Stimulated activated effector memory CD8-positive, alpha-beta T cell treated with anti-CD3 and anti-CD28 coated beads, Interleukin-12 subunit alpha, Interleukin-12 subunit beta, amount 100 ng/mL, for 72 hours (primary cell): ENCODE measurements at regions not wholly inside any gene's neighbourhood (a gene's known extent, or its start where the extent isn't known, plus 50 kb on each side); places are given as distances from the start of the nearest gene placed in this dataset.
A peak's percentile ranks its signal among the peaks of the same experiment; 100 is the strongest.

Source experiments
- ATAC-seq: fragments of 150-1000 bp; cut with Tn5 transposase; 2 replicates; pipeline ENCODE4 v1.10.0; 2021
- DNase-seq, 2 donors: peaks; one replicate each; pipeline ENCODE4 v3.0.0; 2021 to 2022; ENCODE audit warnings: low spot score in 2 of 2
- H3K27ac Mint-ChIP-seq: one replicate; pipeline ENCODE4 v1.8.0; 2022; ENCODE audit warnings: mild to moderate bottlenecking, mixed read lengths
- H3K36me3 Mint-ChIP-seq: one replicate; pipeline ENCODE4 v1.8.0; 2022; ENCODE audit warnings: mild to moderate bottlenecking, mixed read lengths
- H3K4me1 Mint-ChIP-seq: one replicate; pipeline ENCODE4 v1.8.0; 2022; ENCODE audit warnings: mixed read lengths
- H3K4me3 Mint-ChIP-seq: one replicate; pipeline ENCODE4 v1.8.0; 2022; ENCODE audit warnings: mild to moderate bottlenecking, mixed read lengths
- H3K9me3 Mint-ChIP-seq: one replicate; pipeline ENCODE4 v1.8.0; 2022; ENCODE audit warnings: mixed read lengths

DNA sequence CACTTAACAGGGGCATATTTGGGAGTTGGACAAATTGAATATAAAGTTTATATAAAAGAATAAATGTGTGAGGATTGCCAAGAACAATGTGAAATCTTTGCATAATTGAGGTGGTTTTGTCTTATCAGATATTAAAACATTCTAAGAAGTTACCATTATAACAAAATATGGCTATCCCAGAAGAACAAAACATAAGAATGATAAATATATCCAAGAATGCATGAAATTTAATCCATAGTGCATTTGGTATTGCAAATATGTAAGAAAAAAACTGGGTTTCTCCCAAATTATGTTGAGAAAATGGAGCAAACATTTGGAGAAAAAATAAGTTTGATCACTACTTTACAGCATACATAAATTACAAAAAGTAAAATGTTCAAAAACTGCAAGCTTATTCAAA lies 562.4 kb downstream of the RNF144A start:
- peaks cover 13% of the 10 kb centered on the region for H3K4me1 Mint-ChIP-seq
- ATAC-seq: no peak

DNA sequence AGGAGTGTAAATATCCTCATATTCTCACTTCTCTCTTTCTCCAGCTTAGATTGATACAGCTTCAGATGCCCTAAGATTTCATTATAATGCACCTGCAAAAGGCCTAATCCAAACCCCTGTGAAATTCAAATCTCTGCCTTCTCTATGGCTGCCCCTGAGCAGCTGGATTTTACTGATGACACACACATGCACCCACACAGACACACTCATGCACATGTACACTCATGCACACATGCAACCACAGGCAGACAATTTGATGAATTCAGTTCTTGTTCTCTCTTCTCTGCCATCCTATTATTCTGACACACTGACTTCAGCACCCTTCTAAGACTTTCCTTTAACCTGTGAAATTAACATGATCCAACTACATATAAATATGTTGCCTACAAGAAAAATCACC lies 563.2 kb downstream of the RNF144A start:
- no peak overlapping the region for H3K4me3 Mint-ChIP-seq
- peaks cover 13% of the 10 kb centered on the region for H3K4me1 Mint-ChIP-seq
- DNase-seq (no peak), ATAC-seq (peak; percentile 96)
- H3K27ac Mint-ChIP-seq: no peak overlapping the region
- peaks cover 3% of the 10 kb centered on the region for H3K9me3 Mint-ChIP-seq
- H3K36me3 Mint-ChIP-seq: no peaks in the 10 kb centered on the region

More for the DNA sequence above, 562.4 kb downstream of the RNF144A start:
- Mint-ChIP-seq H3K9me3 (peaks cover 3% of the 10 kb centered on the region), H3K36me3 (no peaks in the 10 kb centered on the region), H3K27ac (no peak overlapping the region), H3K4me3 (no peak overlapping the region)
- DNase-seq: no peak

DNA sequence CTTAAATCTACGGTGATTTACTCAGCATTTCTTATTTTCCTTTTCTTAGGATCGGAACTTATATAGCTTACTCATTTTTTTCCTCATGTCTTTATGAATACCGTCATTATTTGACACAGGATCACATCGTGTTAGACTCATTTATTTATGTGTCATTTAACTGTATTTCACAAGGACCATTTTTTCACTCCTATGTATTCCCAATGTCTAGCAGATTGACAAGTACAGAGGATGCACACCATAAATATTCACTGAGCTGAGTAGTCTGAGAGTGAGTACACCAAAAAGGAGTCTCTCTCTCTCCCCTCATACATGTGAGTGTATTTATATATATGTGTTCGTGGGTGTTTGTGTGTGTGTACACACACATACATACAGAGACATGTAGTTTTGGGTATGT lies 573.5 kb downstream of the RNF144A start:
- H3K27ac Mint-ChIP-seq: peak overlapping the region; percentile 19
- peaks cover 4% of the 10 kb centered on the region for H3K4me1 Mint-ChIP-seq

DNA sequence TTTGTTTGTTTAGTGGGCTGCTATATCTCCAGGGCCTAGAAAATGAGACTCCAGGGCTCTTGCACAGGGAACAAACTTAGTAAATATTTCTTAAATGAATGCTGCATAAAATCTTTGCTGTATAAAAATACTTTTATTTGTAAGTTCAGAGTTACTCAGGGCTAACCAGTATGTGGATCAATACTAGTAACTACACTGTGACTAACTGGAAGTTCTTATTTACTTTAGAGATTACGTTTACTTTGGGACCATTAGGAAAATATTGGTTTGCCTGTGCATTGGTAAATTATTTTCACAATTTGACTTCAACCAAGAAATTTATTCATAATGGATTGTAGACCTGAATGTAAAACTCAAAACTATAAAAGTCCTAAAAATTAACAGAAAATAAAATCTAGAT lies 575.5 kb downstream of the RNF144A start:
- no peak for ATAC-seq

More for the DNA sequence above, 573.5 kb downstream of the RNF144A start:
- Mint-ChIP-seq H3K4me3 (no peak overlapping the region), H3K9me3 (no peaks in the 10 kb centered on the region), H3K36me3 (no peaks in the 10 kb centered on the region)
- ATAC-seq (no peak), DNase-seq (no peak)

DNA sequence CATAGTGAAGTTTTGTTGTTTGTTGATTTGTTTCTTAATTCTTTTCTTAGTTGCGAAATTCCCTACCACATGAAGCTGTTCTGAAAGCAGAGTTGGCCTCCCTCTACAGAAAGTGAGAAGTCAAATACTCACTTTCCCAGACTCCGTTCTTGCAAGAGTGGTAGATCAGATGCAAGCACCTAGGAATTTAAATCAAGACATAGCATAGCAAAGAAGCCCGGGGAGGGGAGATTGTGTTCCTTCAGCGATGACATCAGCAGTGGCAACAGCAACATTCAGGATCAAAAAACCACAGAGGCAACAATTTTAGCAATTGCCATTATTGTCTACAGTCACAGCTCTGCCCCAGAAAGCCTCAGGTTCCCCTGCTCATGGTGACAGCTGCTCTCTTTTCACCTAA lies 580.0 kb downstream of the RNF144A start:
- ATAC-seq (peak; percentile 90), DNase-seq (no peak)
- H3K9me3 Mint-ChIP-seq: peaks cover 3% of the 10 kb centered on the region
- H3K27ac Mint-ChIP-seq: no peak overlapping the region
- H3K4me3 Mint-ChIP-seq: no peak overlapping the region
- H3K4me1 Mint-ChIP-seq: peaks cover 28% of the 10 kb centered on the region
- no peaks in the 10 kb centered on the region for H3K36me3 Mint-ChIP-seq

More for the DNA sequence above, 575.5 kb downstream of the RNF144A start:
- peaks cover 14% of the 10 kb centered on the region for H3K4me1 Mint-ChIP-seq
- H3K9me3 Mint-ChIP-seq: no peaks in the 10 kb centered on the region
- no peak overlapping the region for H3K4me3 Mint-ChIP-seq
- H3K27ac Mint-ChIP-seq: no peak overlapping the region
- no peak for DNase-seq
- no peaks in the 10 kb centered on the region for H3K36me3 Mint-ChIP-seq

DNA sequence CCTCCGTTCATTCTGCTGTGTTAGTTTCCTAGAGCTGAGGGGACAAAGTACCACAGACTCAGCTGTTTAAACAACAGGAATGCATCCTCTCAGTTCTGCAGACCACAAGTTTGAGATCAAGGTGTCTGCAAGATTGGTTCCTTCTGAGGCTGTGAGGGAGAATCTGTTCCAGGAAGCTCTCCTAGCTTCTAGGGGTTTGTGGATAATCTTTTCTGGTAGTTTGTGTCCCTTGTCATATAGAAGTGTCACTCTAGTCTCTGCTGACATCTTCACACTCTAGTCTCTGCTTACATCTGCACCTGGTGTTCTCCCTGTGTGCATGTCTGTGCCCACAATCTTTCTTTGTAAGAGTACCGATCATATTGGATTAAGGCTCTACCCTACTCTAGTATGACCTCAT lies 581.8 kb downstream of the RNF144A start:
- Mint-ChIP-seq H3K9me3 (peaks cover 3% of the 10 kb centered on the region), H3K4me3 (no peak overlapping the region), H3K27ac (no peak overlapping the region), H3K36me3 (no peaks in the 10 kb centered on the region), H3K4me1 (peaks cover 28% of the 10 kb centered on the region)
- ATAC-seq (no peak), DNase-seq (no peak)

DNA sequence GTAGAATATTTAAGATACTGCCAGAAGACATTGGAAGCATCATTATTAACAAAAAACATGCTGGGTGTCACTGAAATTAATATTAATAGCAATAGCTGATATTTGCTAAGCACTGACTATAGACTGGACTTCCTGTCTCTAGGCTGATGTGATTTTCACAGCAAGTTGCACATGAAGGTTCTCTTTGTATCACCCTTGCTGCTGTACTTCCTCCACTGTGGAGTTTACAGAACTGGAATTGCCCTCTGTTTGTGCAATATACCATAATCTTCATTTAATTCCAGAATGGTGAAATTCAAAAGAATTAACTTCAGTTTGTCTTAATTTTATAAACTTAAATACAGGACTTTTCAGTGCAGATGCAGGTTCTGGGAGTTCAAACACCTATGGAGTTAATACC lies 585.1 kb downstream of the RNF144A start:
- H3K27ac Mint-ChIP-seq: no peak overlapping the region
- no peak overlapping the region for H3K4me3 Mint-ChIP-seq
- H3K36me3 Mint-ChIP-seq: no peaks in the 10 kb centered on the region
- DNase-seq: no peak
- ATAC-seq: no peak
- H3K4me1 Mint-ChIP-seq: peaks cover 20% of the 10 kb centered on the region
- peaks cover 3% of the 10 kb centered on the region for H3K9me3 Mint-ChIP-seq

DNA sequence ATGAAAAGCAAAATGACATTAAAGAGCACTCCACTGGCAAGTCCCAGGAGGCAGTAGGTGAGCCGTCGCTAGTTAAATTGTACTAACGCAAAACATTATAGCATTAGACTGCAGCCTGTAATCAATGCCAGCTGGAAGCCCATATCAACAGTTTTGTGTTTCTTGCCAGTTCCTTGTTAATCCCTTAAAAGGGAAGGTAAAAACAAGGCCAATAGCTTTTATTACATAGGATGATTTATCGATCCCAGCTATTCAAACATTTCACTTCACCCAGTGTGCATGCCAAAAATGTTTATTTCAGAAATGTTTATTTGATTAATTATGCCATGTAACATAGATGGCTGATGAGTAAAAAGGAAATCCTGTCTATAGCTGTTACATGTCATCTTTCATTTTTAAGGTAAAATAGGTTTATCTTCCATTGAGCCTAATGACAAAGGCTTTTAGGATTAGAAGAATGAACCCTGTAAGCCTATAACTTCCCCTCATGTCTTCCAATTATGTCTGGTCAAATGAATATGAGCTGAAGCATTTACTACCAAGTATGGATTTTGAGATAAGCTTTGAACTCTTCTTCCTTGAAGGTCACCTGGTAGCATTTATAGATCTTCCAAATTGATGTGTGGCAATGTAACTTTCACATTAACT lies 591.2 kb downstream of the RNF144A start:
- no peaks in the 10 kb centered on the region for H3K4me1 Mint-ChIP-seq
- H3K4me3 Mint-ChIP-seq: no peak overlapping the region
- no peaks in the 10 kb centered on the region for H3K36me3 Mint-ChIP-seq
- H3K9me3 Mint-ChIP-seq: no peaks in the 10 kb centered on the region
- no peak overlapping the region for H3K27ac Mint-ChIP-seq
- ATAC-seq (no peak), DNase-seq (no peak)

DNA sequence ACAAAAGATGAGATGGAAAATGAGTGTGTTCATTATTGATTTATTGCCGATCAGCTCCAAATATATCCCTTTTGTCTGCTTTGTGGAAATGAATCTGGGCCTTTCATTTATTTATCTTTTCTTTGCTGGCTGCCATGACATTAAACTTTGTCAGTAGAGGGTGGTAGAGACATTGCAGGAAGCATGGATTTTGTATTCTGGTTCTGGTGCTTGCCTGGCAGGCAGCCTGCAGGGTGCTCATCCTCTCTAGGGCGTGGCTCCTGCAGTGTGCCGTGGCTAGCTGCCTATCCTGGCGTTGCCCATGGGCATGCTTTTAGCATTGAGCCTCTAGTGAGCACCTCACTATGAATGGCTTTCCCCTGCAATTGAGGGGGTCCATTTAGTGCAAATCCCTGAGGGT lies 593.1 kb downstream of the RNF144A start:
- ATAC-seq (no peak), DNase-seq (no peak)
- Mint-ChIP-seq H3K4me1 (peaks cover 8% of the 10 kb centered on the region), H3K9me3 (no peaks in the 10 kb centered on the region), H3K36me3 (no peaks in the 10 kb centered on the region), H3K27ac (no peak overlapping the region), H3K4me3 (no peak overlapping the region)

DNA sequence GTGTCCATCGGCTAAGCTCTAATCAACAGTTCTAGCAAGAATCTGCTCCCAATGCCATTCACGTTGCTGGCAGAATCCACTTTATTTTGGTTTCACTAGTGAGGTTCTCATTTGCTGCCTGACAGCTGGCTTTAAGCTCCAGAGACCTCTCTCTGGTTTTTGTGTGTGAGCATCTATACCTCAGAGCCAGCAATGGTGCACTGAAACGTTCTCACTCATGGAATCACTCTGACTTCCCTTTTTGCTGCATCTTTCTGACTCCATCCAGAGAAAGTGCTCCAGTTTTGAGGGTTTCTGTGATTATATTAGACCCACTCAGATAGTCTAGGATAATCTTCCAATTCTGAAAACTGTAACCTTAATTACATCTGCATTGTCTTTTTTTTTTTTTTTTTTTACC lies 596.6 kb downstream of the RNF144A start:
- H3K4me3 Mint-ChIP-seq: no peak overlapping the region
- H3K9me3 Mint-ChIP-seq: peaks cover 3% of the 10 kb centered on the region
- H3K36me3 Mint-ChIP-seq: no peaks in the 10 kb centered on the region
- peaks cover 39% of the 10 kb centered on the region for H3K4me1 Mint-ChIP-seq
- DNase-seq (no peak), ATAC-seq (no peak)
- H3K27ac Mint-ChIP-seq: no peak overlapping the region

DNA sequence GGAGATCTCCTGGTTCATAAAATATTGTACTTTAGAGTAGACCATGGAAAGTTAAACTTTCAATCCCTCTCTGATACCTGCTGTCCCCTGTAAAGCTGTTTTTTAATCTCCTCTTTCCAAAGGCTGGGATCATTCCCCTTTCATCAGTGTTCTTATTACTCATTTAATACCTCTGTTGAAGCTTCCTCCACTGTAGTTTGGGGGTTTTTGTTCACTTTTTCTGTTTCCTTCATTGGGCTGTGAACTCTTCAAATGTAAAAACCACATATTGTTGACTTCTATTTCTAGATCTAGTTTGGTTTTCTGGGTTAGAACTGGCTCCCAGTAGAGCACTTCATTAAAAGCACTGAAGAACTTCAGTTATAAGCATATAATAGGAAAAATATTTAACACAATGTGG lies 598.1 kb downstream of the RNF144A start:
- peaks cover 44% of the 10 kb centered on the region for H3K4me1 Mint-ChIP-seq
- peak overlapping the region; percentile 85 for H3K27ac Mint-ChIP-seq

DNA sequence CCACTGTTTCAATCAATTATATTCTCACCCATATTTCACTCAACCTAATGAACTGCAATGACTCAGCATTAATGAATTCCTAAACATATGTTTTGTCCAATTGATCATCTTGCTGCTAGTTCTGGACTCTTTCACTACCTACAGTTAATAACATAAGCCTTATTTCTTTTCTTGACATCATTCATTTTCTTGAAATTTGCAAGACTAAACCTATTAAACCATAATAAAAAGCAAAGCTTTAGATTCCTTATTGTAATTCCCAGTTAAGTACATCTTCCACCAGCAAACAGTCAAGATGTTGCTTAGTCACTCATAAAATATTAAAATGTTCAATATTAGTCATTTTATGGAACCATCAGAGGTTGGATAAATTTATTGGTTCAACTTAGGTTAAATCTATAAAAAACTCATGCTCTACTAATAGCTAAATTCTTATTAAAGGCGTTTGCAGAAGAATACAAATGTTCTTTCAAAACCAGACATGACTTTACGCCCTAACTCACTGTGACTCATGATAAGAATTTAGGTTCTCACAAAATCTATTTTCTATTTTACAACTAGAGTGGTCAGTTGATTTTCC lies 599.4 kb downstream of the RNF144A start:
- peak; percentile 69 for ATAC-seq
- no peak for DNase-seq
- peaks cover 54% of the 10 kb centered on the region for H3K4me1 Mint-ChIP-seq
- peak overlapping the region; percentile 58 for H3K4me3 Mint-ChIP-seq
- peaks cover 3% of the 10 kb centered on the region for H3K9me3 Mint-ChIP-seq
- H3K27ac Mint-ChIP-seq: peak overlapping the region; percentile 85
- no peaks in the 10 kb centered on the region for H3K36me3 Mint-ChIP-seq

More for the DNA sequence above, 598.1 kb downstream of the RNF144A start:
- H3K36me3 Mint-ChIP-seq: no peaks in the 10 kb centered on the region
- DNase-seq (no peak), ATAC-seq (no peak)
- H3K9me3 Mint-ChIP-seq: peaks cover 3% of the 10 kb centered on the region
- peak overlapping the region; percentile 4 for H3K4me3 Mint-ChIP-seq

DNA sequence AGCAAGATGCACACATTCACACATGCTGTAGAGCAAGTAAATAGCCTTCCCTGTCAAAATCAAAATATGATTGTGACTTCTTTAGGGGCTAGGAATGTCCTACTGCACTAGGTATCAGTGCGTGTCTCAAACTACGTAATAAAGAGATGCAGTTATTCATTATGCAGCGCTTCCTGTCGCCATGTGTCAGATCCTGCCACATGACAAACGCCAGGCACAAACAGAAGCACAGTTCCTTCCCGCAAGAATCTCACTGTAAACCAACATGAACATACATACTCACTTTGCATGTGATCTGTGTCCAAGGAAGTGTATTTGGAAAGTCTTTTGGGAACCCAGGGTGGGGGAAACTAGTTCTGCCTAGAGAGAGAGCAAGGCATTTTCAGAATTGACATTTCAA lies 599.9 kb downstream of the RNF144A start:
- Mint-ChIP-seq H3K27ac (peak overlapping the region; percentile 85), H3K4me1 (peaks cover 59% of the 10 kb centered on the region), H3K36me3 (no peaks in the 10 kb centered on the region), H3K9me3 (peaks cover 3% of the 10 kb centered on the region), H3K4me3 (peak overlapping the region; percentile 58)
- no peak for DNase-seq
- ATAC-seq: peak; percentile 95

DNA sequence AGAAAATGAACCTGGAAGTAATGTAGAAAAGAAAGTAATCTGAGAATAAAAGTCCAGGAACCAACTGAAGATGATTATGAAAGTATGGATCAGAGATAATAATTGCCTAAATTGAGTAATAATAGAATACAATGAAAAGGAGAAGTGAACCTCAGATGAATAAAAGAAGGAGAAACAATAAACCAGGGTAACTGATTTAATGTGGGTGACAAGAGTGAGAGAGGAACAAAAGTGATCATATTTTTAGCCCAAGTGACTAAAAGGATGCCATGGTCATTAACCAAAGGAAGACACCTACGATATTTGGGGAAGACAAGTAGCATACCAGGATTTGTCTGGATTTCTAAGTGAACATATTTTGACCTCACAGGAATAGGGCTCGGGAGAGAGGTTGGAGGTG lies 600.6 kb downstream of the RNF144A start:
- Mint-ChIP-seq H3K27ac (peak overlapping the region; percentile 85), H3K4me1 (peaks cover 67% of the 10 kb centered on the region), H3K4me3 (peak overlapping the region; percentile 58), H3K36me3 (no peaks in the 10 kb centered on the region), H3K9me3 (peaks cover 3% of the 10 kb centered on the region)
- DNase-seq: no peak
- no peak for ATAC-seq

DNA sequence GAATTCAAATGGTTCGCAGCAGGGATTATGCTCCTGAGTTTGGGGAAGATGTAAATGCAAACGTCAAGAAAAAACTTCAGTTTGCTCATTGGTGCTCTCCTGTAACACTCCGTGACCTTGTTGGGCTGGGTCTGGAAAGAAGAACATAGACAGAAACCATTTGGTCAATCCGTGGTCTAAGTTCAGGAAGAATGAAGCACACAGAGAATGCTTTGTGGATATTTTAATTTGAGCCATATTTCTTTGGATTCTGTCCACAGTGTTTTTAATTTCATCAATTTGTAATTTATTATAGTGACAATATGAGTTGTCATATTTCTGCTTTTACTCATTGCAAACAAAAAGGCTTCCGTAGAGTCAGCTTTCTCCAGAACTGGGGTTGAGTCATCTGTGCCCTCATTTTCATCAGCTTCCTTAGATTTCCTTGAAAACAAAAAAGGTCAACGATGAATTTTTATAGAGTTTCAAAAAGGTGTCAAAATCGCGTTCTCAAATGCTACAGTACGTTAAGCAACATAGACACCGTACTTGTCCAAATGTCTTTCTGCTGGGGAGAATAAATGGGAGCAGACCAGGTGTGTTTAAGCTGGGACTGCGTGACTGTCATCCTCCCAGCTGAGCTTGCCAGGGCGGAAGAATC lies 606.4 kb downstream of the RNF144A start:
- DNase-seq (no peak), ATAC-seq (peak; percentile 74)
- peaks cover 82% of the 10 kb centered on the region for H3K4me1 Mint-ChIP-seq
- H3K36me3 Mint-ChIP-seq: peaks cover 10% of the 10 kb centered on the region
- H3K27ac Mint-ChIP-seq: peak overlapping the region; percentile 90
- peak overlapping the region; percentile 56 for H3K4me3 Mint-ChIP-seq
- H3K9me3 Mint-ChIP-seq: peaks cover 6% of the 10 kb centered on the region

DNA sequence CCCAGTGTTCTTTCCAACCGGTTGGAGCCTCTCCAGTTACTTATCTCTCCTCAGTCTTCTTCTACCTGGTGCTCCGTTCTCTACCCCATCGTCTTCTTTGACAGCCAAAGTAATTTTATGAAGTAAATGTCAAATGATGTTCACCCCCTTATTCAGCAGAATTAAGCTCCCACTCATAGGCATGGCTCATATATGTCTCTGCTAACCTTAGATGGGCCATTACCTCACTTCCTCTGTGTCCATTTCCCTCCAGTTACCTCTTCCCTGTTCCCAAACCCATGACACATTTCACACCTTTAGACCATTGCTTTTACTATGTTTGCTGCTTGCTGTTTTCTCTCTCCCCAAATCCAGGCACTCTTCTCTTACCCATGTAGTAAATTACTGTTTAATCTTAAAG lies 607.0 kb downstream of the RNF144A start:
- ATAC-seq (peak; percentile 75), DNase-seq (no peak)
- Mint-ChIP-seq H3K36me3 (peaks cover 10% of the 10 kb centered on the region), H3K4me3 (peak overlapping the region; percentile 56), H3K27ac (peak overlapping the region; percentile 90), H3K9me3 (peaks cover 12% of the 10 kb centered on the region), H3K4me1 (peaks cover 82% of the 10 kb centered on the region)
